Parathyroid adenoma (tissue), 2 donors: ENCODE measurements at regions not wholly inside any gene's neighbourhood (a gene's known extent, or its start where the extent isn't known, plus 50 kb on each side); places are given as distances from the start of the nearest gene placed in this dataset.
A peak's percentile ranks its signal among the peaks of the same experiment; 100 is the strongest.

Experiments used
- H2AFZ ChIP-seq: fragments of 300-600 bp; sonication (generic); one replicate; pipeline ENCODE4 v1.7.0; 2017; ENCODE audit warnings: antibody characterized with exemption, mild to moderate bottlenecking
- H3K27ac ChIP-seq: fragments of 300-600 bp; sonication (generic); one replicate; pipeline ENCODE4 v1.7.0; 2017
- H3K27me3 ChIP-seq: fragments of 300-600 bp; sonication (generic); one replicate; pipeline ENCODE4 v1.7.0; 2017; ENCODE audit warnings: low read length; ENCODE audit not compliant: control insufficient read depth, insufficient read depth
- H3K36me3 ChIP-seq: fragments of 300-600 bp; sonication (generic); one replicate; pipeline ENCODE4 v1.7.0; 2017; ENCODE audit warnings: low read length; ENCODE audit not compliant: control insufficient read depth, insufficient read depth
- H3K4me1 ChIP-seq: fragments of 300-600 bp; sonication (generic); one replicate; pipeline ENCODE4 v1.7.0; 2017; ENCODE audit warnings: control low read depth
- H3K4me2 ChIP-seq: fragments of 300-600 bp; sonication (generic); one replicate; pipeline ENCODE4 v1.7.0; 2017; ENCODE audit warnings: low read length
- H3K4me3 ChIP-seq: fragments of 300-600 bp; sonication (generic); one replicate; pipeline ENCODE4 v1.7.0; 2017; ENCODE audit warnings: low read depth, low read length
- H3K79me2 ChIP-seq: fragments of 300-600 bp; sonication (generic); one replicate; pipeline ENCODE4 v1.7.0; 2017; ENCODE audit warnings: control low read depth
- H3K9ac ChIP-seq: fragments of 300-600 bp; sonication (generic); one replicate; pipeline ENCODE4 v1.7.0; 2017; ENCODE audit warnings: mild to moderate bottlenecking
- H3K9me3 ChIP-seq: fragments of 300-600 bp; sonication (generic); one replicate; pipeline ENCODE4 v1.7.0; 2017; ENCODE audit warnings: low read length; ENCODE audit not compliant: control insufficient read depth
- CTCF ChIP-seq: fragments of 300-600 bp; sonication (generic); IDR thresholded peaks from one replicate; pipeline ENCODE4 v1.7.0; 2017; ENCODE audit warnings: antibody characterized with exemption, mild to moderate bottlenecking
- donor health status: primary hyperparathyroidism.

DNA sequence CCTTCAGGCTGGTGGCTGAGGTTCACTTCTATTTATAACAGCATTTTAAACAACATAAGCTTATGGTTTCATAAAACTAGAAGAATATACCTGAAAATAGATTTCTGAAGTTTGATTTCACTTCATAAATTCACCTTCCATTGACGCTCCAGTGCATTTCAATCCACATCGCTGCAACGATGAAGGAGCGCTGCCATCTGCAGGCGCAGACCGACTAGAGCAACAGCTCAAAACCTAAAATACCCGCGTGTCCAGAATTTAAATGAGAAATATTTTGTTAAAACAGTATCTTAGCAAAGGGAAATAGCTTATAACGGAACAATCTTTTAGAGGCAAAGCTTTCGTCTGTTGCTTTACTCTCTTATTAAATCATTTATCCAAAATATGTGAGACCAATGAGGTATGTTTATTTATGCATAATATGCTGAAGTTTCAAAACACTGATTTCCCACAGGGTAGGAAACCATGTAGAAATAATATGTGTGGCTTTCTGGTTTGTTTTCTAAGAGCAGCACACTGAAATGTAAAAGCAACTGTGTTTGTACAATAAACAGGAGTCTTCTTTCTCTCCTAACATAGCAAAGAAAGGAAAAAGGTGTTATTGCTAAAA is 816.4 kb upstream of the FRG1 start:
- Histone ChIP-seq H3K9ac (no peak overlapping the region), H3K27ac (no peak overlapping the region), H3K4me2 (no peak overlapping the region), H3K27me3 (no peaks in the 10 kb centered on the region), H3K4me3 (no peak overlapping the region), H3K79me2 (no peaks in the 10 kb centered on the region), H3K4me1 (no peaks in the 10 kb centered on the region), H3K9me3 (no peaks in the 10 kb centered on the region), H3K36me3 (no peaks in the 10 kb centered on the region), H2AFZ (no peak overlapping the region)
- peak; percentile 40 for TF ChIP-seq CTCF

DNA sequence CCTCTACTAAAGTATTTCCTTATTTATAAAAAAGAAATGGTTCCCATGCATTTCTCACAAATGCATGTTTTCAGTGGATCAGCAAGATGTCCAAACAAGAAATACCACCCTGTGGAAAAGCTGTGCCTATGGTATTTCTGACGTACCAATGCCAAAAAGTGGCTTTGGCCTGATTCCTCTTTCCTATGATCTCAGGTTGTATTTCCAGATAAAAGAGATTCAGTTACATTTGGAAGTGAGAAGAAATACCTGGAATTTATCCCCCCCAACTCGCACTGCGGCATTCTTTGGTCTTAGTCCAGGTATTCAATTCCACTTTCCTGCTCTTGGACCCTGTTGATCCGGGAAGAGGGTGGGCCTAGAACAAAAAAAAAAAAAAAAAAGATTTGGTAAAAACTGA is 815.9 kb upstream of the FRG1 start:
- Histone ChIP-seq H3K4me2 (no peak overlapping the region), H3K4me3 (no peak overlapping the region), H3K36me3 (no peaks in the 10 kb centered on the region), H2AFZ (no peak overlapping the region), H3K4me1 (no peaks in the 10 kb centered on the region), H3K27ac (no peak overlapping the region), H3K9ac (no peak overlapping the region), H3K9me3 (no peaks in the 10 kb centered on the region), H3K27me3 (no peaks in the 10 kb centered on the region), H3K79me2 (no peaks in the 10 kb centered on the region)
- no peak for TF ChIP-seq CTCF

- Histone ChIP-seq H3K27ac (no peak overlapping the region), H2AFZ (no peak overlapping the region), H3K4me1 (no peaks in the 10 kb centered on the region), H3K9ac (no peak overlapping the region), H3K4me2 (no peak overlapping the region), H3K36me3 (no peaks in the 10 kb centered on the region), H3K4me3 (no peak overlapping the region), H3K27me3 (no peaks in the 10 kb centered on the region), H3K9me3 (no peaks in the 10 kb centered on the region), H3K79me2 (no peaks in the 10 kb centered on the region)
- no peak for TF ChIP-seq CTCF
Observed at GRCh38 chr4:189126040-189126439, 814.6 kb upstream of the FRG1 start.

- Histone ChIP-seq H3K4me3 (no peak overlapping the region), H3K27me3 (no peaks in the 10 kb centered on the region), H3K9ac (no peak overlapping the region), H3K27ac (no peak overlapping the region), H3K9me3 (no peaks in the 10 kb centered on the region), H2AFZ (no peak overlapping the region), H3K79me2 (no peaks in the 10 kb centered on the region), H3K4me2 (no peak overlapping the region), H3K4me1 (no peaks in the 10 kb centered on the region), H3K36me3 (no peaks in the 10 kb centered on the region)
- no peak for TF ChIP-seq CTCF
Observed at GRCh38 chr4:189128341-189128740, 812.3 kb upstream of the FRG1 start.

- no peak for TF ChIP-seq CTCF
- Histone ChIP-seq H3K9me3 (no peaks in the 10 kb centered on the region), H3K9ac (no peak overlapping the region), H3K4me2 (no peak overlapping the region), H3K27me3 (no peaks in the 10 kb centered on the region), H3K27ac (no peak overlapping the region), H2AFZ (no peak overlapping the region), H3K36me3 (no peaks in the 10 kb centered on the region), H3K4me1 (no peaks in the 10 kb centered on the region), H3K79me2 (no peaks in the 10 kb centered on the region), H3K4me3 (no peak overlapping the region)
Observed at GRCh38 chr4:189129044-189129694, 811.5 kb upstream of the FRG1 start.
